ENCODE measurements at regions not wholly inside any gene's neighbourhood (a gene's known extent, or its start where the extent isn't known, plus 50 kb on each side); places are given as distances from the start of the nearest gene placed in this dataset.
"Not testable (repeated sequence)": the region's sequence is repeated elsewhere in the genome, so short reads cannot be mapped to it uniquely, and the experiment has no call there.

- no peak for DNase-seq (ENCODE audit: low spot score)
Observed at GRCh38 chr3:66633402-66634381, 132.9 kb upstream of the LRIG1 start.

GRCh38 chr3:66638717-66639116 is 137.9 kb upstream of the LRIG1 start:
- DNase-seq (ENCODE audit: low spot score), result no peak

GRCh38 chr3:66639809-66640356 is 139.1 kb upstream of the LRIG1 start:
- peak; percentile 4 for DNase-seq (ENCODE audit: low spot score)

- DNase-seq (ENCODE audit: low spot score), result no peak
Observed at GRCh38 chr3:66642019-66642418, 141.2 kb upstream of the LRIG1 start.

- no peak for DNase-seq (ENCODE audit: low spot score)
Observed at GRCh38 chr3:66642484-66642883, 141.7 kb upstream of the LRIG1 start.

GRCh38 chr3:66644549-66644948 is 143.7 kb upstream of the LRIG1 start:
- no peak for DNase-seq (ENCODE audit: low spot score)

- DNase-seq (ENCODE audit: low spot score), result no peak
Observed at GRCh38 chr3:66648975-66649374, 148.2 kb upstream of the LRIG1 start.

GRCh38 chr3:66651520-66651919 is 150.7 kb upstream of the LRIG1 start:
- DNase-seq (ENCODE audit: low spot score), result not testable (repeated sequence)

GRCh38 chr3:66652100-66652499 is 151.3 kb upstream of the LRIG1 start:
- not testable (repeated sequence) for DNase-seq (ENCODE audit: low spot score)

- no peak for DNase-seq (ENCODE audit: low spot score)
Observed at GRCh38 chr3:66655044-66655443, 154.2 kb upstream of the LRIG1 start.

- no peak for DNase-seq (ENCODE audit: low spot score)
Observed at GRCh38 chr3:66655671-66656070, 154.8 kb upstream of the LRIG1 start.

- no peak for DNase-seq (ENCODE audit: low spot score)
Observed at GRCh38 chr3:66656609-66657008, 155.8 kb upstream of the LRIG1 start.

- DNase-seq (ENCODE audit: low spot score), result no peak
Observed at GRCh38 chr3:66659056-66659455, 158.2 kb upstream of the LRIG1 start.

GRCh38 chr3:66661628-66662027 is 160.8 kb upstream of the LRIG1 start:
- no peak for DNase-seq (ENCODE audit: low spot score)

GRCh38 chr3:66662894-66663293 is 162.1 kb upstream of the LRIG1 start:
- DNase-seq (ENCODE audit: low spot score), result no peak

- DNase-seq (ENCODE audit: low spot score), result no peak
Observed at GRCh38 chr3:66665021-66665695, 164.3 kb upstream of the LRIG1 start.

GRCh38 chr3:66666362-66666761 is 165.5 kb upstream of the LRIG1 start:
- no peak for DNase-seq (ENCODE audit: low spot score)

GRCh38 chr3:66667263-66667662 is 166.4 kb upstream of the LRIG1 start:
- no peak for DNase-seq (ENCODE audit: low spot score)

- DNase-seq (ENCODE audit: low spot score), result no peak
Observed at GRCh38 chr3:66671291-66671690, 170.5 kb upstream of the LRIG1 start.

- no peak for DNase-seq (ENCODE audit: low spot score)
Observed at GRCh38 chr3:66672830-66673229, 172.0 kb upstream of the LRIG1 start.

GRCh38 chr3:66673293-66673692 is 172.5 kb upstream of the LRIG1 start:
- no peak for DNase-seq (ENCODE audit: low spot score)

- peak; percentile 10 for DNase-seq (ENCODE audit: low spot score)
Observed at GRCh38 chr3:66675366-66675765, 174.5 kb upstream of the LRIG1 start.
